Neutrophil (primary cell): ENCODE measurements at regions not wholly inside any gene's neighbourhood (a gene's known extent, or its start where the extent isn't known, plus 50 kb on each side); places are given as distances from the start of the nearest gene placed in this dataset.
"Not testable (repeated sequence)": the region's sequence is repeated elsewhere in the genome, so short reads cannot be mapped to it uniquely, and the experiment has no call there.

ENCODE experiments used
- H3K27ac ChIP-seq: fragments of 200-600 bp; sonication (generic); 2 replicates; pipeline ENCODE4 v1.5.1; 2016; ENCODE audit warnings: mild to moderate bottlenecking, moderate library complexity
- H3K27me3 ChIP-seq: fragments of 200-600 bp; sonication (generic); 2 replicates; pipeline ENCODE4 v1.6.0; 2016; ENCODE audit warnings: mild to moderate bottlenecking
- H3K36me3 ChIP-seq: fragments of 200-600 bp; sonication (generic); 2 replicates; pipeline ENCODE4 v1.5.1; 2017
- H3K4me1 ChIP-seq, 2 experiments: fragments of 200-600 bp in 1 of 2; sonication (generic) in 1 of 2; 1 replicate in 1 of 2; 2 replicates in 1 of 2; pipeline versions ENCODE4 v1.5.1 to v1.6.1; 2013 to 2016; ENCODE audit warnings: low read depth in 1 of 2, low read length in 1 of 2, mild to moderate bottlenecking in 1 of 2, moderate library complexity in 1 of 2; ENCODE audit not compliant: control insufficient read depth in 1 of 2, insufficient read depth in 1 of 2
- H3K4me3 ChIP-seq, 2 experiments: fragments of 200-600 bp in 1 of 2; sonication (generic) in 1 of 2; 1 replicate in 1 of 2; 2 replicates in 1 of 2; pipeline ENCODE4 v1.5.1; 2013 to 2016; ENCODE audit warnings: low read depth in 1 of 2, low read length in 1 of 2, mild to moderate bottlenecking in 1 of 2, moderate library complexity in 1 of 2
- H3K9me3 ChIP-seq: fragments of 200-600 bp; sonication (generic); 2 replicates; pipeline ENCODE4 v1.5.1; 2016
- TF ChIP-seq, protein P1 (sequence below): fragments of 200-600 bp; sonication (generic); IDR thresholded peaks from 2 replicates; pipeline ENCODE4 v1.5.1; 2016; ENCODE audit warnings: antibody characterized with exemption

DNA sequence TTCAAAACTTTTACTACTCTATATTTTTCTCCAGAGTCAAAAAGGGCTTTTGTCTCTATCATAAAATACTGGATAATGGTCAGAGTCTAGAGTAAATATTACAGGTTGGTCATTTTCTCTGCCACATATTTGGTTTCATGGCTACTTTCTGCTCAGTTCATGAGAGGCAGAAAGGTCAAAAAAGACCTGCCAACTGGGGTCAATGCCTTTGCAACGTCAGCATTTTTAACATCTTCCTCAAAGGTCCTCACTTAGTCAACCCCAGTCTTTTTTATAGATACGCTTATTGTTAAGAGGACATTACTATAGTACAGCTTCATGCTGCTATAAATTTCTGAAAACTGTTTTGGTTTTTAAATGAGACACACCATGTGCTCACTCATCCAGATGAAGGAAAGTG, 312.1 kb upstream of the ARHGEF26 start:
- Histone ChIP-seq H3K36me3 (no peaks in the 10 kb centered on the region), H3K4me1 (no peaks in the 10 kb centered on the region), H3K27ac (no peak overlapping the region), H3K4me3 (no peak overlapping the region), H3K27me3 (no peaks in the 10 kb centered on the region), H3K9me3 (no peaks in the 10 kb centered on the region)
- TF ChIP-seq, protein P1, sequence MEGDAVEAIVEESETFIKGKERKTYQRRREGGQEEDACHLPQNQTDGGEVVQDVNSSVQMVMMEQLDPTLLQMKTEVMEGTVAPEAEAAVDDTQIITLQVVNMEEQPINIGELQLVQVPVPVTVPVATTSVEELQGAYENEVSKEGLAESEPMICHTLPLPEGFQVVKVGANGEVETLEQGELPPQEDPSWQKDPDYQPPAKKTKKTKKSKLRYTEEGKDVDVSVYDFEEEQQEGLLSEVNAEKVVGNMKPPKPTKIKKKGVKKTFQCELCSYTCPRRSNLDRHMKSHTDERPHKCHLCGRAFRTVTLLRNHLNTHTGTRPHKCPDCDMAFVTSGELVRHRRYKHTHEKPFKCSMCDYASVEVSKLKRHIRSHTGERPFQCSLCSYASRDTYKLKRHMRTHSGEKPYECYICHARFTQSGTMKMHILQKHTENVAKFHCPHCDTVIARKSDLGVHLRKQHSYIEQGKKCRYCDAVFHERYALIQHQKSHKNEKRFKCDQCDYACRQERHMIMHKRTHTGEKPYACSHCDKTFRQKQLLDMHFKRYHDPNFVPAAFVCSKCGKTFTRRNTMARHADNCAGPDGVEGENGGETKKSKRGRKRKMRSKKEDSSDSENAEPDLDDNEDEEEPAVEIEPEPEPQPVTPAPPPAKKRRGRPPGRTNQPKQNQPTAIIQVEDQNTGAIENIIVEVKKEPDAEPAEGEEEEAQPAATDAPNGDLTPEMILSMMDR = no peak

DNA sequence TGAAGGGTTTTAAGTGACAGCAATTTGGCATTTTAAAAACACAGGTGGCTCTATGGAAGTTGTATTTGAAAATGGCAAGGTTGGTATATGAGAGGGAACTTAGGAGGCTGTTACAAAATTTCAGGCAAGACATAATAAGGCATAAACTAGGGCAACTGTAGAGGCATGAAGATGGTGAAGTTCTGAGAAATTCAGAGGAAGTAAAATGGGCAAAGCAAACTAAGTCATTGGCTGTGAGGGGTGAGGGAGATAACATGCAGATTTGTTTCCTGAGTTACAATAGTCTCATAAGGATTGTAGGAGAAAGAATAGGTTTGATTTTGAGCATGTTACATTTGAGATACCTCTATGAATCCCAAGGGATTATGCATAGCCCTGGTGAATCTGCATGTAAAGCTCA, 302.9 kb upstream of the ARHGEF26 start:
- no peak overlapping the region for H3K27ac ChIP-seq
- H3K36me3 ChIP-seq = no peaks in the 10 kb centered on the region
- H3K4me1 ChIP-seq = no peaks in the 10 kb centered on the region
- no peaks in the 10 kb centered on the region for H3K27me3 ChIP-seq
- H3K4me3 ChIP-seq = no peak overlapping the region
- TF ChIP-seq, protein P1 = no peak
- H3K9me3 ChIP-seq = no peaks in the 10 kb centered on the region

DNA sequence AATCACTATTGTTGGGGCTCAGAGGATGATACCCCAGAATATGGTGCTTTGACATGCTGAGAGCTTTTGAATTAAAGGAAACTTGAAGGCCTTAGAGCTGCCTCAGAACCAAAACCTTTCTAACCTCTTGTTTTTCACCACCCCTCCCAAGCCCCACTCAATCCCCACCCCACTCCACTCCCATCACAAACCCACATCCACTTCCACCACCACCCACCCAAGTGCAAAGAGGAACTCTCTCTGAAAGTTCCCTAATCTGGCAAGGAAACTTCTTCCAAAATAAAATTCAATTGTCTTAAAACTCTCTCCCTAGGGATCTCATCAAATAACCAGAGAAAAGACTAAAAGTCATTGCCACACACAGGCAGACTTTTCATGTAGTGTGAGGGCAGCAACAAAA, 301.2 kb upstream of the ARHGEF26 start:
- Histone ChIP-seq H3K4me3 (no peak overlapping the region), H3K4me1 (no peaks in the 10 kb centered on the region), H3K27ac (no peak overlapping the region), H3K36me3 (no peaks in the 10 kb centered on the region), H3K27me3 (no peaks in the 10 kb centered on the region), H3K9me3 (no peaks in the 10 kb centered on the region)
- TF ChIP-seq, protein P1 = no peak

GRCh38 chr3:153828346-153828745, 292.8 kb upstream of the ARHGEF26 start:
- H3K4me1 ChIP-seq, H3K27me3 ChIP-seq, H3K9me3 ChIP-seq, H3K36me3 ChIP-seq, H3K4me3 ChIP-seq, H3K27ac ChIP-seq: not testable (repeated sequence)

- TF ChIP-seq, protein P1 = no peak
- Histone ChIP-seq H3K27me3 (no peaks in the 10 kb centered on the region), H3K4me1 (no peaks in the 10 kb centered on the region), H3K4me3 (no peak overlapping the region), H3K27ac (no peak overlapping the region), H3K36me3 (no peaks in the 10 kb centered on the region), H3K9me3 (no peaks in the 10 kb centered on the region)
Measured at GRCh38 chr3:153829606-153830170, 291.5 kb upstream of the ARHGEF26 start.

- Histone ChIP-seq H3K4me3 (no peak overlapping the region), H3K27ac (no peak overlapping the region), H3K36me3 (no peaks in the 10 kb centered on the region), H3K27me3 (no peaks in the 10 kb centered on the region), H3K9me3 (no peaks in the 10 kb centered on the region), H3K4me1 (no peaks in the 10 kb centered on the region)
- TF ChIP-seq, protein P1 = no peak
Measured at GRCh38 chr3:153830552-153830951, 290.6 kb upstream of the ARHGEF26 start.
